ENCODE measurements at regions not wholly inside any gene's neighbourhood (a gene's known extent, or its start where the extent isn't known, plus 50 kb on each side); places are given as distances from the start of the nearest gene placed in this dataset.

DNA sequence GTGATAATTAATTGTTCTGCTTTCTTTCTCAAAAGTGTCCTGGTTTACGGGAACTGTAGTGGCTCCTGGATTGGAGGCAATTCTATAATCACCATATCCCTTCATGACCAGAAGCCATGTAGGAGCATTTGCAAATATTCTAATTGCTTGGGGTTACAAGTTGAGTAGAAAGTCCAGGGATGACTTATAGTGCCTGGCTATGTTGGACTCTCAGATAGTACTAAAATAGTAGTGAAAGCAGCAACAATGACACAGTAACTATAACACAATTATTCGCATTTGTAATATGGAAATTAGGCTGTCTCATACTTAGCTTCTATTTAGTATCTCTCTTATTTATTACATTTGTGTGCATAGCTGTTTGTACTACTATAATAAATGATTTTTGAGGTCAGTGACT is 712.5 kb upstream of the GRAMD2B start:
- H3K4me1 Mint-ChIP-seq: no peaks in the 10 kb centered on the region
- H3K9me3 Mint-ChIP-seq: peaks cover 0 to 22% (median 6%) of the 10 kb centered on the region in 9 donors
- ATAC-seq: no peak
- no peaks in the 10 kb centered on the region for H3K27me3 Mint-ChIP-seq
- no peaks in the 10 kb centered on the region for H3K36me3 Mint-ChIP-seq
- H3K4me3 Mint-ChIP-seq: no peak overlapping the region
- no peak overlapping the region for H3K27ac Mint-ChIP-seq
- POLR2A ChIA-PET: no interaction called here
- no peak for DNase-seq

DNA sequence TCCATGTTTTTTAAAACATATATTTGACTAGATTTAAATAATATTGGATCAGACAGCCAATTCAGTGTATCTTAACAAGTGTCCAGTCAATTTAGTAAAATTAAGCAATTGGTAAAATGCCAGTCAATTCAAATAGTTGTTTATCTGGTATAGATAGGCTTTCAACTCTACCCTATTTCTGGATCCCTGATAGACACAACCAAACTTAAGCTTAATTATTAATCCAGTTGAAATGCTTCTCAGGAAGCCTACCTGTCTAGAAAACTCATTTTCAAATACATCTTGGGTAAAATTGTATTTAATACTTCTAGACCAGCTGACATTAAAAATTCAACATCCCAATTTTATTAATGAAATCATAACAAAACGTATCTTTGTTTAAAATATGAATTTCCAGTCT is 710.8 kb upstream of the GRAMD2B start:
- Mint-ChIP-seq H3K36me3 (no peaks in the 10 kb centered on the region), H3K9me3 (peaks cover 0 to 25% (median 4%) of the 10 kb centered on the region in 9 donors), H3K4me1 (no peaks in the 10 kb centered on the region), H3K4me3 (no peak overlapping the region), H3K27ac (no peak overlapping the region), H3K27me3 (no peaks in the 10 kb centered on the region)
- ATAC-seq: no peak
- no peak for DNase-seq
- POLR2A ChIA-PET: no interaction called here

DNA sequence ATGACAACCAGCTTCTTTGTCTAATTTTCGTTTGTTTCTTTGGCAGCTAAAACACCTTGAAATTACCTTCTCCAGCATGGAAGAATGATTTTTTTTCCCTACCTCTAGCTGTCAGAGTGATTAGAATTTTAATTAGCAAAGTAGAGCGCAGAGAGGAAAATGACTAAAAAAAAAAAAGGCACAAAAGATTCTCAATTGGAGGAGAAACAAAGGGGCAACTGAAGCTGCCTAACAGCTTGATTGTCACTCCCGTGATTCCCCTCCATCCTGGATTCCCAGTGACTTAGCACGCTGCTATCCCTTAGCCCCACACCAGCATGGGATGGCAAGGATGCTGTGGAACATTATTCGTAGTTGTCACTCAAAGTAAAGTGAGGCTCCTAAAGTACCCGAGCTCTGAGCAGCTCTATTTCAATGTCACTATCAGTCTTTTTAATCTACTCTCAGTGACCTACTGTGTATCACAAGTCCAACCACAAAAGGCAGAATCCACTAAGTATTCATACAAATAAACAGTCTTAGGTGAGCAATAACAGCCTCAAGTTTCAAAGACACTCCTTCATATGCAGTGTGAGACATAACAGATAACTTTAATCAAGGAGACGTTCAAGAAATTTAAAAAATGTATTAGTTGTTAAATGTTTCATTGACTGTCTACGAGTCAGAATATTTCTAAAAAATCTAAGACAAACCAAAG is 710.0 kb upstream of the GRAMD2B start:
- ATAC-seq: no peak
- Mint-ChIP-seq H3K4me3 (no peak overlapping the region), H3K36me3 (no peaks in the 10 kb centered on the region), H3K27me3 (no peaks in the 10 kb centered on the region), H3K4me1 (no peaks in the 10 kb centered on the region), H3K27ac (no peak overlapping the region), H3K9me3 (peaks cover 0 to 25% (median 4%) of the 10 kb centered on the region in 9 donors)
- POLR2A ChIA-PET: no interaction called here
- no peak for DNase-seq

DNA sequence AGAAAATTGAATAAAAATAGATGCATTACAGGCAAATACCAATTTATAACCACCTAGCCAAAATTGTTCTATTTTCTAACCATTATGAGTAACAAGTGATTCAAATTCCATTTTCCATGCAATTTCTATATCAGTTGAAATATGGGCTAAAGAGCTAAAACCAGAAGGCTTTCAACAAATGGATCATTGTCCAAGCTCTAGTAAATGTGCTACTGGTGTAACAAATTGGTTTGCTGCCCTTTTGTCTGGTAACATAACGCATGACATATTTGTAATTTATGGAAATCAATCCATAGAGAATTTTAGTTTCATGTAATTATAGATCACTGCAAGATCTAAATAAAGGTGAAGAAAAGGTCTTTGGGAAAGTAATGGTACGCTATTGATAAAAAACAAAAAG is 708.0 kb upstream of the GRAMD2B start:
- Mint-ChIP-seq H3K36me3 (no peaks in the 10 kb centered on the region), H3K9me3 (peaks cover 0 to 9% (median 2%) of the 10 kb centered on the region in 9 donors), H3K4me1 (no peaks in the 10 kb centered on the region), H3K27ac (no peak overlapping the region), H3K27me3 (no peaks in the 10 kb centered on the region), H3K4me3 (no peak overlapping the region)
- POLR2A ChIA-PET: no interaction called here
- DNase-seq (no peak), ATAC-seq (no peak)

DNA sequence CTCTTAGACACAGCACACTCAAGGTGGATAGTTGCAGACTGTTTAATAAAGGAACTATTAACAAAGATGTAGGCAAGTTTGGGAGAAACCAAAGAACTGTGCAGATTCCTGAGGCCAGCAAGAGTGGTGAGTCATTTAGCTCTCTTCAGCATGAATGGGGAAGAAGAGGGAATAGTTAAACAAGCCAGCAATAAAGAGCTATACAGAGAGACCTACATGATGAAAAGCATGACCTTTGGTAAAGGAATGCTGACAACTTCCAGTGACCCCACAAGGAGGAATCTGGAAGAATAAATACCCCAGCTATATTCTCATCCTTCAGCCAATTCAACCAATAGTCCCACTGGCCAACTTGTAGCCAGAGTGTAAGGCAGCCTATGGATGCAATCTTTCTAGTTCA is 706.0 kb upstream of the GRAMD2B start:
- POLR2A ChIA-PET: no interaction called here
- Mint-ChIP-seq H3K27me3 (no peaks in the 10 kb centered on the region), H3K9me3 (peaks cover 0 to 9% (median 0%) of the 10 kb centered on the region in 9 donors), H3K4me1 (no peaks in the 10 kb centered on the region), H3K4me3 (no peak overlapping the region), H3K27ac (no peak overlapping the region), H3K36me3 (no peaks in the 10 kb centered on the region)
- DNase-seq (no peak), ATAC-seq (no peak)

DNA sequence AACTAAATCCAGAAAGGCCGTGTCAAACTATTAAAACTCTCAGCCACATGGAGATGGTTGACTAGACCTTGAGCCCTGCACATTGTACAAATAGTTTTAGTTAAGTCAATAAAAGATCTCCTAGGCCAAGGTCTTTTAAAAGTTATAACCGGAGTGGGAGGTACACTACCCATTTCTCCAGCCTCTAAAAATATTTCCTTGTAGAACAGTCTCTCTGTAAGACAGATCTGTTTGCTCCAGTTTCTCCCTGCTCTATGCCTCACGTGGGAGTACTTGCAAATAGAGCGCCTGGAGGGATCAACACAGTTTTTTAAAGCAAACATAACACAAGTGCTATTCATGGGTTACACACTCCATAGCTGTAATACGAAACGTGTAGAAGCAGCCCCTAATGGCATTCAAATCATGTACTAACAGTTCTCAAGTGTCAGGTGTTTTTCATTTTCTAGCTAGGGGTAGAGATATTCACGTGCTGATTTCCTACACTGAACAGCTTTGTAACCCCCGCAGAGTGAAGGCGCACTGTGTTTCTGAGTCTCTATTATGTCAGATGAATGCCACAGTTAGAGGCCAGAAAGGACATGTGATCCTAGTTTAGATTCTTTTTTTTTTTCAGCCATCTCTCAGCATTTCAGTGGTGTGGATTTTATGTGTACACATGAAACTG is 703.4 kb upstream of the GRAMD2B start:
- no peaks in the 10 kb centered on the region for H3K4me1 Mint-ChIP-seq
- no peak overlapping the region for H3K4me3 Mint-ChIP-seq
- DNase-seq (no peak), ATAC-seq (no peak)
- no peak overlapping the region for H3K27ac Mint-ChIP-seq
- peaks cover 0 to 12% (median 2%) of the 10 kb centered on the region in 9 donors for H3K9me3 Mint-ChIP-seq
- no peaks in the 10 kb centered on the region for H3K36me3 Mint-ChIP-seq
- H3K27me3 Mint-ChIP-seq: no peaks in the 10 kb centered on the region
- POLR2A ChIA-PET: no interaction called here

DNA sequence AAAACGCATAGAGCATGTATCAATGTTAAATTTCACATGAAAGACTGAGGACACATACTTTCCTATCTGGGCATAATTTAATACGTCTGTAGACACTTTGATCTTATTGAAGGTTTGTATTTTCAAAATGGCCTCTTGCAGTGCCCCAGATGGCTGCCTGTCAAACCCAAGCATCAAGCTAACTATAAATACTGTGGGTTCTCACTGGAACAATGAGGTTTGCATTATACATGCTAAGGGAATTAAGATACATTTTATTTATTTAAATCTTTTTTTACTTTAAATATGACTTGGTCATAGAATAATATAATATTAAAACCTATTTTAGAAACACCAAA is 702.9 kb upstream of the GRAMD2B start:
- H3K4me1 Mint-ChIP-seq: no peaks in the 10 kb centered on the region
- ATAC-seq (no peak), DNase-seq (no peak)
- H3K27me3 Mint-ChIP-seq: no peaks in the 10 kb centered on the region
- H3K9me3 Mint-ChIP-seq: peaks cover 0 to 17% (median 2%) of the 10 kb centered on the region in 9 donors
- POLR2A ChIA-PET: no interaction called here
- H3K36me3 Mint-ChIP-seq: no peaks in the 10 kb centered on the region
- no peak overlapping the region for H3K4me3 Mint-ChIP-seq
- H3K27ac Mint-ChIP-seq: no peak overlapping the region

DNA sequence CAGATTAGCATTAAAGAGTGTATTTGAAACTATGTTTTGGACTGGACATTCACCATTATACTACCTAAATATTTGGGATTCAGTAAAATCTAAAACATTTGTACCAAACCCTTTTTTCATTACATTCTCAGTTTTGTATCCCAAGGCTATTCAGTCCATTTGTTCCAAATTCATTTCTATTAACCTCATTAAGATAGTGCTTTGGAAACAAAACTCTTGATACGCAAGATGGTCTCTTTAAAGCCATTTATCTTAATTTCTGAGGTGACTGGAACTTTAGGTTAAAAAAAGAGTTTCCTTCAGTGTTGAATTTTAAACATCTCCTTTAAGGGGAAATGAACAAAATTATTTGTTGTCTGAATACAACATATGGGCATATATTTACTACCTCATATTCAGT is 702.5 kb upstream of the GRAMD2B start:
- no peaks in the 10 kb centered on the region for H3K27me3 Mint-ChIP-seq
- no peaks in the 10 kb centered on the region for H3K36me3 Mint-ChIP-seq
- no peak for ATAC-seq
- POLR2A ChIA-PET: no interaction called here
- H3K9me3 Mint-ChIP-seq: peaks cover 0 to 19% (median 2%) of the 10 kb centered on the region in 9 donors
- DNase-seq: no peak
- no peak overlapping the region for H3K4me3 Mint-ChIP-seq
- H3K27ac Mint-ChIP-seq: no peak overlapping the region
- H3K4me1 Mint-ChIP-seq: no peaks in the 10 kb centered on the region

DNA sequence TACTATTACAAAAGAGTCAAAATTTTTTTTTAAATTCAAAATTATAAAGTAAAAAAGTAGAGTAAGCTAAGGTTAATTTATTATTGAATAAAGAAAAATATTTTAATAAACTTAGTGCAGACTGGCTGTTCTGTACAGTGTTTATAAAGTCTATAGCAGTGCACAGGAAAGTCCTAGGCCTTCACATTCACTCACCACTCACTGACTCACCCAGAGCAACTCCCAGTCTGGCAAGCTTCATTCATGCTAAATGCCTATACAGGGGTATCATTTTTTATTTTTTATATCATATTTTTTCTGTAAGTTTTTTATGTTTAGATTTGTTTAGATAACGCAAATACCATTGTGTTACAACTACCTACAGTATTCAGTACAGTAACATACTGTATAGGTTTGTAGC is 700.7 kb upstream of the GRAMD2B start:
- H3K9me3 Mint-ChIP-seq: peaks cover 0 to 19% (median 0%) of the 10 kb centered on the region in 9 donors
- no peak for ATAC-seq
- POLR2A ChIA-PET: no interaction called here
- DNase-seq: no peak
- H3K4me1 Mint-ChIP-seq: no peaks in the 10 kb centered on the region
- H3K36me3 Mint-ChIP-seq: no peaks in the 10 kb centered on the region
- no peak overlapping the region for H3K27ac Mint-ChIP-seq
- no peak overlapping the region for H3K4me3 Mint-ChIP-seq
- H3K27me3 Mint-ChIP-seq: no peaks in the 10 kb centered on the region

DNA sequence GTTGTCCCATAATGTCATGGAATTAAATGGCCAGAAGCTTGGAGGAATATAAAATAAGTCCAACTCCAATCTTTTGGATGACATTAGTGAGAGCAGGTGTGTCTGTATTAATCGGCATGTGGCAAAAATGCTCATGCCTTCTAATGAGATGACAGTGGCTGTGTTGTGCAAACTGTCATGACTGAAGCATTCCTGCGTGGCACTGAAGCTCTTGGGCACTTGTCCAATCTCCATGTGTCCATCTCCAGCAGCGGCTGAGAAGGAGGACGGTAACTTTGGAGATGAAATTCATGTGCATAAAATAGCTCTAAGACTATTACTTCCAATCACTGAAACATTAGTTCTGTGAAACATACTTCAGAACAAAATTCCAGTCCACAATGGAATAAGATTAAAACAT is 697.5 kb upstream of the GRAMD2B start:
- POLR2A ChIA-PET: no interaction called here
- H3K27me3 Mint-ChIP-seq: no peaks in the 10 kb centered on the region
- H3K36me3 Mint-ChIP-seq: no peaks in the 10 kb centered on the region
- peaks cover 0 to 19% (median 5%) of the 10 kb centered on the region in 9 donors for H3K9me3 Mint-ChIP-seq
- H3K27ac Mint-ChIP-seq: no peak overlapping the region
- ATAC-seq: no peak
- no peak overlapping the region for H3K4me3 Mint-ChIP-seq
- no peak for DNase-seq
- H3K4me1 Mint-ChIP-seq: no peaks in the 10 kb centered on the region

DNA sequence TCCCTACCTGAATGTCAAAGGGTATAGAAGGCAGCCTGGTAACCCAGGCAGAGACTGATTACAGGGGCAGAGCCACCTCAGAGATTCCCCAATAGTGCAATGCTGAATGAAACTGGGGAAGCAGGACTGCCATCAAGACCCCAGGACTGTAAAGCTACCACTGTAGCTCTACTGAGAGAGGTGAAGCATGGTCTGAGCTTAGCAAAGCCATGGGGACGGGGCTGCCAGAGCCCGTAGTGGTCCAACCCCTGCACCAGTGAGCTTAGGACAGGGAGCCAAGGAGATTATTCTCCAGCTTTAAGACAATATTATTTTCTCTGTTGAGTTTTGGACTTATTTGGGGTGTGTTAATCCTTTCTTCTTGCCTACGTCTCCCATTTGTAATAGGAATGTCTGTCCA is 679.3 kb upstream of the GRAMD2B start:
- DNase-seq (no peak), ATAC-seq (no peak)
- H3K27me3 Mint-ChIP-seq: no peaks in the 10 kb centered on the region
- peaks cover 0 to 29% (median 11%) of the 10 kb centered on the region in 9 donors for H3K9me3 Mint-ChIP-seq
- no peaks in the 10 kb centered on the region for H3K36me3 Mint-ChIP-seq
- H3K27ac Mint-ChIP-seq: no peak overlapping the region
- POLR2A ChIA-PET: no interaction called here
- H3K4me1 Mint-ChIP-seq: no peaks in the 10 kb centered on the region
- H3K4me3 Mint-ChIP-seq: no peak overlapping the region

DNA sequence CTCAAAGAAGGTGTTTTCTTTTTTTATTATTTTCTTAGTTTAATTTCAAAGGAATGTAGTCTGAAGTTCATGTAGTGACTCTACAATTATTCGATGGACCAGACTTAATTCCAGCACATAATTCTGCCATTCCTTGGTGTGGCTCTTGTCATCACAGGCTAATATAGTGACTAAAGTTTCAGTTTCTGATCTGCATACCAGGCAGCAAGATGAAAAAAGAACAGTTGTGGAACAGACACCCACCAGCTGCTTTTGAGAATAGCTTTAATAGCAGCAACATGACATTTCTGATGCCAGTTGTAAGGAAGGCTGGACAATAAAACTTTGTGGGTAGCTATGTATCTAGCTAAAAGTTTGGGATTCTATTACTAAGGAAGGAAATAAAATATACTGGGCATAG is 676.3 kb upstream of the GRAMD2B start:
- H3K36me3 Mint-ChIP-seq: no peaks in the 10 kb centered on the region
- no peak overlapping the region for H3K27ac Mint-ChIP-seq
- peaks cover 0 to 24% (median 11%) of the 10 kb centered on the region in 9 donors for H3K9me3 Mint-ChIP-seq
- H3K27me3 Mint-ChIP-seq: no peaks in the 10 kb centered on the region
- no peaks in the 10 kb centered on the region for H3K4me1 Mint-ChIP-seq
- no peak for ATAC-seq
- POLR2A ChIA-PET: no interaction called here
- no peak overlapping the region for H3K4me3 Mint-ChIP-seq
- DNase-seq: no peak

DNA sequence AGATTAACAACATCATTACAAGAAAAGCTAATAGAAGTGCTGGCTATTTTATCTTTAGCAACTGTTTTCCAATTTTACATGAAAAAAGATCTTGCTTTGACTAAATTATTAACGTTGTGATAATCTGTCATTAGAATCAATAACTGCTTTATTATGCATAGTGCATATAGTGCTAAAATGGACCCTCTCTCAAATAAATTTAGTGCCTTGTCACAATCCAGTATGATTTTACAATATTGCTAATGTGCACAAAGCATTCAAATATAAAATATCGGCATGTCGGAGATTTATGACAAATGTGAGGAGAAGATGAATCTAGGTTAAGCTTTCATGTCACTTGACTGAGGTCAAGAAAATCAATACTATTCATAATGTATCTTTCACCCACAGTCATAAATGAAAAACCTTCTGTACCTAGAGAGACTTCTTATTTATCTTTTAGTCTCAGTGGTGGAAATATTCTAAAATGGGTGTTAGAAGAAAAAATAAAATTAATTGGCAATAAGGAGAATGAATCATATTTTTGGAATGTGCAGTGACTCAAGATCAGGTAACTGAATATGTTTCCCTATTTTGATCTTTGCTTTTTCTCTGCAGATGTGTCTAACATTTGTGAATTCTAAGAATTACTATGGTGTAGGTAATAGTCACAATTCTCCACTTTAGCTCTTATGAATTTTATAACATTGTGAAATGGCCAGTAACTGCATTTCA is 672.9 kb upstream of the GRAMD2B start:
- ATAC-seq: no peak
- Mint-ChIP-seq H3K4me1 (no peaks in the 10 kb centered on the region), H3K27me3 (no peaks in the 10 kb centered on the region), H3K9me3 (peaks cover 0 to 11% (median 2%) of the 10 kb centered on the region in 9 donors), H3K36me3 (no peaks in the 10 kb centered on the region), H3K27ac (no peak overlapping the region), H3K4me3 (no peak overlapping the region)
- DNase-seq: no peak
- POLR2A ChIA-PET: no interaction called here

DNA sequence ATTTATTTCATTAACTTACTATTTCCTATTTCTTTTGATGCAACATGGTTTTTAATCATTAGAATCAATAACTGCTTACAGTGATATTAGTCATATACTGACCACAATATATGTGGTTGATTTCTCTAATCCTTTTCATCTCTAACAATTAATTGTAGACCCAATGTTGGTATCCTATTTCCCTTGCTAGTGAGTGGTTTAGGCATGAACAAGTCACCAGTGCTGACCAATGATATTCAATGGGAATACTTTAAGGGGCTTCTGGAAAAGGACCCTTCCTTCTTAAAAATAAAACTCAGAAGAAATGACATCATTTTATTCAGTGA is 672.4 kb upstream of the GRAMD2B start:
- H3K27me3 Mint-ChIP-seq: no peaks in the 10 kb centered on the region

More for the DNA sequence above, 672.4 kb upstream of the GRAMD2B start:
- ATAC-seq: no peak
- Mint-ChIP-seq H3K4me1 (no peaks in the 10 kb centered on the region), H3K4me3 (no peak overlapping the region), H3K36me3 (no peaks in the 10 kb centered on the region), H3K9me3 (peaks cover 0 to 11% (median 2%) of the 10 kb centered on the region in 9 donors), H3K27ac (no peak overlapping the region)
- POLR2A ChIA-PET: no interaction called here
- DNase-seq: no peak
